Spleen (tissue), 7 donors: ENCODE measurements at regions not wholly inside any gene's neighbourhood (a gene's known extent, or its start where the extent isn't known, plus 50 kb on each side); places are given as distances from the start of the nearest gene placed in this dataset.

ENCODE experiments used
- CTCF ChIP-seq, 11 experiments: fragments of 200-600 bp in 7 of 11; fragments of 450-650 bp in 4 of 11; sonication (generic) in 4 of 11; IDR thresholded peaks in 8 of 11; conservative IDR thresholded peaks in 3 of 11; 1 replicate in 7 of 11; 2 replicates in 4 of 11; pipeline versions ENCODE4 v1.4.0 to v1.8.0; 2016 to 2021; ENCODE audit warnings: antibody characterized with exemption in 11 of 11, inconsistent platforms in 4 of 11, mild to moderate bottlenecking in 1 of 11
- POLR2A ChIP-seq, 3 donors: fragments of 450-650 bp; IDR thresholded peaks; one replicate each; pipeline ENCODE4 v1.5.1; 2017; ENCODE audit warnings: antibody characterized with exemption in 3 of 3, mild to moderate bottlenecking in 1 of 3
- POLR2AphosphoS5 ChIP-seq, 3 donors: sonication (generic); formaldehyde crosslinking; IDR thresholded peaks; one replicate each; pipeline ENCODE4 v1.5.1; 2017; ENCODE audit warnings: antibody characterized with exemption in 3 of 3
- donor health status: DM: no; HTN: no; CAD: no; lungs with moderate emphysema.
- donor health status: DM: no; HTN: no; CAD: no.
- donor health status: DM: no; HTN: no; CAD: no.

DNA sequence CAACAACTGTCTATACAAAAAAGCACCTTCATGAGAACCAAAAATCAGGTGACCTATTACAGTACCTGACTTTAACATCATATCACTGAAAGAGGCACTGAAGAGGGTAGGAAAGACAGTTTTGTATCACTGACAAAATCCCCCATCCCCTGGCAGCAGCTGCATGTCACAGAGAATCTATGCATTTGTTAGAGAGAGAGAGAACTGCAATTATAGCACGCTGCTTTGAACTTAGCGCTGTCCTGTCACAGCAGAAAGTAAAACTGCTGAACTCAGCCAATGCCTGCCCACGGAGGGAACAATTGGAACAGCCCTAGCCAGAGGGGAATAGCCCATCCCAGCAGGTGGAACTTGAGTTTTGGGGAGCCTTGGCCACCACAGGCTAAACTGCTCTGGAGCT, 75.1 kb upstream of the NOL4 start:
- TF ChIP-seq CTCF (IDR thresholded peaks at IDR 0.05 in 8 of 11, conservative IDR thresholded peaks at IDR 0.05 in 3 of 11) (no peak), POLR2A (IDR thresholded peaks at IDR 0.05) (no peak), POLR2AphosphoS5 (IDR thresholded peaks at IDR 0.05) (no peak)
